ENCODE measurements at regions not wholly inside any gene's neighbourhood (a gene's known extent, or its start where the extent isn't known, plus 50 kb on each side); places are given as distances from the start of the nearest gene placed in this dataset.

- DNase-seq, result no peak
Measured at GRCh38 chr22:27523711-27524110, 277.8 kb downstream of the MN1 start.

GRCh38 chr22:27525711-27526110, 275.8 kb downstream of the MN1 start:
- no peak for DNase-seq

DNA sequence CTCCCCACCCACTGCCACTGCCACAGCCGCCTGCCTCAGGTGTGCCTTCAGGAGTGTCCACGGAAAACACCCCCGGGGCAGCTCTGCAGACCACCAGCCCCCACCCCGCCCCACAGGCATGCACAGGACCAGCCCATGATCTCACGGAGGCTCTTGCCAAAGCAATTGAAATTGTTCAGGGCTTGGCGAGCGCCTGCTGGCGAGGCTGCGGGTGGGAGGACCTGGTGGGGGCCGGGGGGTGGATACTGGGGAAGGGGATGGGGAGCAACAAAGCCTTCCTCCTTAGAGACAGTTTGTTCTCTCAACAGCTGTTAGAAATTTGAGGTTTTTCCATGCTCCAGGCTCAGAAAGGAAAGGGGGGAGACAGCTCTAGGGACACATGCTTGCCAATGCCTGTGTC, 274.7 kb downstream of the MN1 start:
- no peak for DNase-seq

- DNase-seq, result no peak
Measured at GRCh38 chr22:27531782-27532530, 269.6 kb downstream of the MN1 start.

DNA sequence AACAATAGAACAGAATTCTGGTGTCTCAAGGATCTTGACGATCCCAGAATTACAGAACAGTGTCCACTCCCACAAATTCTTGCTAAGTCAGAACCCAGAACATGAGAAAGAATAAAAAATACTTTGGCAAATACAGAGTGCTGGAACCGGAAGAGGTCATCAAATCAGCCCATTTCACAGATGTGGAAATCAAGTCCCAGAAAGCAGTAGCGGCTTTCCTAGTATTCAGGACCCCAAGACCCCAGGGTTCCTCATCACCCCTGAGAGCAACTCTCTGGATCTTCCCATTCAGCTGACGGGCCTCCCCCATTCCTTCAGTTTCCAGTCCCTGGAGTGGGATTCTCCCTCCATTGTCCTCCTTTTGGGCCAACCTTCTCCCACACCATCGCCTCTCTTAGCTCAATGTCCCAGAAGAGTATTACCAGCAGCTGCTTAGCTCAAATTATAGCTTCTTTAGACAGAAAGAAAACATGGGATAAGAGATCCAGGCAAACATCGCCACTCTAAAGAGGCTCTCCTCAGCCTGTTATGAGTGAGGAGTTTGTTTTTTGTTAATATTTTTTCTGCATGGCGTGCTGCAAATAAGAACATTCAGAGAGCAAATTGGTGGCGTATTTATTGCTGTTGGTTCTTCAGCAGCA, 268.3 kb downstream of the MN1 start:
- DNase-seq, result no peak

DNA sequence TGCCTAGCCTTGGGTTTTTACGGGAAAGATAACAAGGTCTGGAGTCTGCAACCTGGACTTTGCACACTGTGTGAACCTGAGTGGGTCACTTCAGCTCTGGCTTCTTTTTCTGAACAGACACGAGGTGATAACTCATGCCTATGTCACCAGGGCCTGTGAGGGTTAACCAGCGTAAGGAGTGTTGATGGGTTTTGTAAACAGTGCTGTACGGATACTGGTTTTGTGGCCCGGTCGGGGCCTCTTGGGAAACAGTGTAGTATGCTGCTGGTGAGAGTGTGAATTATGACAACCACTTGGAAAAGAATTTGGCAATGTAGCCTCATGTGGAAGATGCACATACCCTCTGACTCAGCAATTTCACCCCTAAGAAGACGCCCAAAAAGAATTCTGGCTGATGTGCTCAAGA, 266.8 kb downstream of the MN1 start:
- no peak for DNase-seq

- DNase-seq, result no peak
Measured at GRCh38 chr22:27535452-27535851, 266.1 kb downstream of the MN1 start.

DNA sequence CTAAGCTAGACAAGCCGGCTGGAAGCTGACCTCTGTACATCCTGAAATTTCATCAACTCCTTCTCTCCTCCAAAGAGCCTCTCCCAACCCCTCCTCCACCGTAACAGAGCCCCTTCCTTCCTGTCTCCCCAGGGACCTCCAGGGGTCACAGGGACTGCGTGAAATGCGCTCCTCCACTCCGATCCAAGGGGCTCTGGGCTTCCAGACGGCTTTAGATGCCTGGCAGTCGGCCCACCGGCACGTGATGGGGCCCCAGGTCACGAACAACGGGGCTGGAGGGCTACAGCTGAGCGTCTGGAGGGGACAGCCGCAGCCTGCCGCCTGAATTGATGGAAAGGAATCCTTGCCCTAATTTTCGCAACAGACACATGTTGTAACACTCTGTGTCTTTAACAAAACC, 264.1 kb downstream of the MN1 start:
- no peak for DNase-seq

- no peak for DNase-seq
Measured at GRCh38 chr22:27538666-27539065, 262.9 kb downstream of the MN1 start.

GRCh38 chr22:27540247-27540646, 261.3 kb downstream of the MN1 start:
- DNase-seq, result no peak

- DNase-seq, result no peak
Measured at GRCh38 chr22:27540656-27541396, 260.7 kb downstream of the MN1 start.

DNA sequence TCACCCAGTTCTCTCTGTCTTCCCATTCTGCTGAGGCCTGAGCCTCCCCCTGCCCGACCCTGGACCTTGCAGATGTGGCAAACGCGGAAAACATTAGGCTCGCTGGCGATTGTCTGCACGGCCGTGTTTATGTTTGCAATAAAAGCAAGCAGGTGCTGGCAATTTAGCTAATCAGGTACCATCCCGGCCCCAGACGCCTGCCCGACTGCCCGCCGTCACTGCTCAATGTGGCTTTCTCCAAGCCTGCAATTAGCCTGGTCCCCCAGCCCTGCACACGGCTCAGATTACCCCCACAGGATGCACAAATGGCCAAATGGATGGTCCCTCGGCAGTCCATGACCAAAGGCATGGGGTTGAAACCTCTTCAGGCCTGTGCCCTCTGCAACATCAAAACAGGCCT, 259.7 kb downstream of the MN1 start:
- DNase-seq, result no peak

DNA sequence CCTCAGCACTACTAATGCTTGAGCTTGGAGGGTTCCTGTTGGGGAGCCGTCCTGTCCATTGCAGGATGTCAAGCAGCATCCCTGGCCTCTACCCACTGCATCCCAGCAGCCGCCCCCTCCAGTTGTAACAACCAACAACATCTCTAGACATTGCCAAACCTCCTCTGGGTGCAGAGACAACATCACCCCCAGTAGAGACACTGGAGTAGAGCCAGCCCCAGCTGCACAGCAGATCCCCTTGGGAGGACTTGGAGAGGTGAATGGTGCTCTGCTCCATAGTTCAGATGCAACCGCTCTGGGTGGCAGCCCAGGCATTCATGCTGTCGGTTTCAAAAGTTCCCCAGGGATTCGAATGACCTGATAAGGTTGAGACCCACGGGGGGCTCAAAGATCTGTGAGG, 259.0 kb downstream of the MN1 start:
- no peak for DNase-seq

DNA sequence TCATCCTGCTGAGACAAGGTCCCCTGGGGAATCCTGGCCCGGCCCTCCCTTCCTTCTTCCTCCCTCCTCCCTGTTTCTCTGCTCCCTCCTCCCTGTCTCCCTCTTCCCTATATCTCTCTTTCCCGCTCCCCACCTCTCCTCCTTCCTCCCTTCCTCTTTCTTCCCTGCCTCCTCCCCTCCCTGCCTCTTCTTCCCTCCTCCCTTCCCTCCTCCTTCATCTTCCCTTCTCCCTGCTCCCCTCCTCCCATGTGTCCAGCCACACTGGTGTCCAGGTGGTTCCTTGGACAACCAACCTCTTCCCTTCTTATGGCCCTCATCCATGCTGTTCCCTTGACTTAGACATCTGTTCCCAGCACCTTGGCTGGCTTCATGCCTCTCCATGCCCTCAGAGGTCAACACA, 258.1 kb downstream of the MN1 start:
- DNase-seq, result no peak

DNA sequence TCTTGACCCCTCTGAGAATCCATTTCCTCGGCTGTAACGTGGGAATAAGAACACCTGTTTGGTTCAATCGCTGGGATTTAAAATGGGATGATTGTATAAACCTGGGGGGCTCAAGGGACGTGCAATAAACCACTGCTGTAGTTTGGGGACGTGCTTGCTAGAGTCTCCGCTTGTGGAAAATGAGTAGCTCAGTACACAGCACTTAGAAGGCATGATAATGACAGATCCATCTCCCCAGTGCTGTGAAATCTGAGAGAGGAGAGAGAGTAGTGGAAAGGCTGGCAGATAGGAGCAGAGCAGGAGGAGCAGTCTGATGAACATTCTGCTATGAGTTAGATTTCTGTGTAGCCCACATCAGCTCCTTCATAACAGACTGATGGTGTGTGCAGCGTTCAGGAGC, 256.5 kb downstream of the MN1 start:
- no peak for DNase-seq

GRCh38 chr22:27546157-27546935, 255.2 kb downstream of the MN1 start:
- DNase-seq, result no peak

DNA sequence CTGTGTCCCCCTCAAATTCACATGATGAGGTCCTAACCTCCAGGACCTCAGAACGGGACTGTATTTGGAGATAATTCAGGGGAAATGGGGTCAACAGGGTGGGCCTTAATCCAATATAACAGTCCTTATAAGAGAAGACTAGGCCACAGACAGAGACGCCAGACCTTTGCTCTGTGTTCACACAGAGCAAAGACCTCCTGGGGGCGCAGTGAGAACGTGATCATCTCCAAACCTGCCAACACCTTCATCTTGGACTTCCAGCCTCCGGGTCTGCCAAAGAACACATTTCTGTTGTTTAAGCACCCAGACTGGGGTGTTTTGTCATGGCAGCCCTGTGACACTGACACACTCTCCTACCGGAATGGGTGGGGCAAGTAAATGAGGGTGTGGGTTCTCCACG, 250.2 kb downstream of the MN1 start:
- DNase-seq, result no peak

DNA sequence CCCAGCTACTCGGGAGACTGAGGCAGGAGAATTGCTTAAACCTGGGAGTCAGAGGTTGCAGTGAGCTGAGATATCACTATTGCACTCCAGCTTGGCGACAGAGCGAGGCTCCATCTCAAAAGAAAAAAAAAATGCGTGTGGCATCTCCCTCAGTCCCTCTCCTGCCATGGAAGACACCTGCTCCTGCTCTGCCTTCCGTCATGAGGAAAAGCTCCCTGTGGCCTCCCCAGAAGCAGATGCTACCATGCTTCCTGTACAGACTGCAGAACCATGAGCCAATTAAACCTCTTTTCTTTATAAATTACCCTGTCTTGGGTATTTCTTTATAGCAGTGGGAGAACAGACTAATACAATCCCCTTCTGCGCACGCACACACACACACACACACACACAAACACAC, 249.4 kb downstream of the MN1 start:
- no peak for DNase-seq

- DNase-seq, result no peak
Measured at GRCh38 chr22:27552863-27553262, 248.7 kb downstream of the MN1 start.

- no peak for DNase-seq
Measured at GRCh38 chr22:27554106-27554811, 247.3 kb downstream of the MN1 start.

- DNase-seq, result no peak
Measured at GRCh38 chr22:27554841-27555456, 246.6 kb downstream of the MN1 start.

DNA sequence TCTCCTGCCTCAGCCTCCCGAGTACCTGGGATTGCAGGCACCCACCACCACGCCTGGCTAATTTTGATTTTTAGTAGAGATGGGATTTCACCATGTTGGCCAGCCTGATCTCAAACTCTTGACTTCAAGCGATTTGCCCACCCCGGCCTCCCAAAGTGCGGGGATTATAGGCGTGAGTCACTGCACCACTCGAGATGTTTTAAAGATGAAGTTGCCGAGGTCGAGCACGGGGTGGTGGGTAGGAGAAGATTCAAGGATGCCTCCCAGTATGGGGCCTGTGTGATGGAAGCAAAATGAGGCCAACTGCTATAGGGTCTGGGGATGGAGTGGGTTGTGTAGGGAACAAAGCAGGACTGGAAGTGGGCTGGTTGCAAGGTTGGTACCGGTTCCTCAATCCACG, 245.2 kb downstream of the MN1 start:
- DNase-seq, result no peak
